GM18858 (cell line): ENCODE measurements at regions not wholly inside any gene's neighbourhood (a gene's known extent, or its start where the extent isn't known, plus 50 kb on each side); places are given as distances from the start of the nearest gene placed in this dataset.

ENCODE experiments used
- ATAC-seq: cut with Tn5 transposase; IDR thresholded peaks from one replicate; pipeline ENCODE4 v1.9.1; 2021; ENCODE audit not compliant: unreplicated experiment

DNA sequence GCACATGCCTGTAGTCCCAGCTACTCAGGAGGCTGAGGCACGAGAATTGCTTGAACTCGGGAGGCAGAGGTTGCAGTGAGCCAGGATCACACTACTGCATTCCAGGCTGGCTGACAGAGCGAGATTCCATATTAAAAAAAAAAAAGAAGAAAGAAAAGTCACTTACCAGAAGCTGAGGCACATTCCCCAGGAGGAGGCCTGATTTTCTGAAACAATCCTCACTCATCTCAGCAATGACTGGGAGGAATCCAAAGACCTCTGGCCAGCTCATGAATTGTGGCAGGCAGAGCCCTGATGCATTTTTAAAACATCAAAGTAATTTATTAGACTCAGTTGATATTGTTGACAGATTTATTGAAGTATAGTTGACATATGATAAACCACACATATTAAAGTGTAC, 206.3 kb downstream of the FOXO1 start:
- ATAC-seq, result no peak

DNA sequence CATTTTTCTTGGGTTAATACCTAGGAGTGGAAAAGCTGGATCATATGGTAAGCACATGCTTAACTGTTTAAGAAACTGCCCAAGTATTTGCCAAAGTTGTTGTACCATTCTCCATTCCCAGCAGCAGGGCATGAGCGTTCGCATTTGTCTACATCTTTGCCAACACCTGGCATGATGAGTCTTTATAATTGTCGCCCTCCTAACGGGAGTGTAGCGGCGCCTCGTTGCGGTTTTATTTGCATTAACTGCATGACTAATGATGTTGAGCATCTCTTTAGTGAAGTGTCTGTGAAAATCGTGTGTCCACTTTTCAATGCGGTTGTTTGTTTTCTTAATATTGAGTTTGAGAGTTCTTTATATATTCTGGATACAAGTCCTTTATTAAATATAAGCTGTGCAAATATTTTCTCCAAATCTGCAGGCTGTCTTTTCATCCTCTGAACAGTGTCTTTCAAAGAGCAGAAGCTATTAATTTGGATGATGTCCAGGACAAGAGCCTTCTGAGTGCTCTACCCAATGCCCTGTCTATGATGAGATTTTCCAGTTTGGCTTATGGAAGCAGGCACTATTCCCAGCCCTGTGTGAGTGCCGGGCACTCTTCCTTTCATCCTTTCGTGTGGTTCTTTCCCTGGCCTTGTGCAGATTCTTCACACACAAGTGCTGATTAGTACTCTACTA, 202.0 kb downstream of the FOXO1 start:
- no peak for ATAC-seq

DNA sequence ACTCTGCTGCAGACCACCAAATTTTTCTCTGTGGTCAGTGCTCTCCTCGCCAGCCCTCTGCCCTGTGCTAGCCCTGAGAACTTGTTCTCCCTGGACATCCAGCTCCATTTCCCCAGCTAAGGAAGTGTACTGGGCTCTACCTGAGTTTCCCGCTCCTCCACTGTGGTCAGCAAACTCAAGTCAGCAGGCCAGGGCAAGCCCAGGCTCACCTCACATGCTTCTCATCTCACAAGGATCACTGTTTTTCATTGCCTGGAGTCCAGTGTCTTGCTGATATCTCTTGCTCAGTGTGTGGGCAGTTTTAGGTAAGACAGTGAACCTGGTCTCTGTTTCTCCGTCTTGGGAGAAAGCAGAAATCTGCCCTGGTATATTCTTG, 201.4 kb downstream of the FOXO1 start:
- no peak for ATAC-seq

- ATAC-seq, result no peak
These were observed 200.2 kb downstream of the FOXO1 start for GRCh38 chr13:40466272-40466671.

- ATAC-seq, result no peak
These were observed 198.1 kb downstream of the FOXO1 start for GRCh38 chr13:40468227-40468838.

DNA sequence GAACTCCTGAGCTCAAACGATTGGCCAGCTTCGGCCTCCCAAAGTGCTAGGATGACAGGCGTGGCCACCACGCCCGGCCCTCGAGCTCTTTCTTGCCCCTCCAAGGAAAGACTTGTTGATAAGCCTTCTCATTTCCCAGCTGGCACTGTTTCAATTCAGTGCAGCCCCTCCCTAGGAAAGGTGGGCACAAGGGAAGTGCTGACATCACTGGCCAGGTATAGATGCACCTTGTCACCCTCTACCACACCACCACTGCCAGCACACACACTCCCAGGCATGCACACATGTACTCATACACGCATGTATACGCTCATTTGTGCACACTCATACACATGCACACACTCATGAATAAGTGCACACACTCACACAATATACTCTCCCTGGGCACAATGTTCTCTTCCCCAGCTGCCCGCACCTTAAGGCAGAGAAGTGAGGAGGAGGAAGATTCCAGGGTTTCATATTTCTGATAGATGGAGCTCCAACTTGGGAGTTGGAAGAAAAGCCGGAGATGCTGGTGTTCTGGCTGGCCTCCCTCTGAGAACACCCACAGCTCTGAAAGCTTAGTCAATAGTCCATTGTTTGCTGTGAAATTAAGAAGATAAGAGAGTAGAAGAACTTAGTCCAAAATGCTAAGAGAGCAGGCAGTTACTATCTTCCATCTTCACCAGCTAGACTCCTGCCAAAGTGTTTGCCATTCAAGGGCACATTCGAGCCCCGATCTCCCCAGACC, 196.7 kb downstream of the FOXO1 start:
- no peak for ATAC-seq

- no peak for ATAC-seq
These were observed 195.8 kb downstream of the FOXO1 start for GRCh38 chr13:40470660-40471059.

GRCh38 chr13:40471076-40471475, 195.4 kb downstream of the FOXO1 start:
- no peak for ATAC-seq

DNA sequence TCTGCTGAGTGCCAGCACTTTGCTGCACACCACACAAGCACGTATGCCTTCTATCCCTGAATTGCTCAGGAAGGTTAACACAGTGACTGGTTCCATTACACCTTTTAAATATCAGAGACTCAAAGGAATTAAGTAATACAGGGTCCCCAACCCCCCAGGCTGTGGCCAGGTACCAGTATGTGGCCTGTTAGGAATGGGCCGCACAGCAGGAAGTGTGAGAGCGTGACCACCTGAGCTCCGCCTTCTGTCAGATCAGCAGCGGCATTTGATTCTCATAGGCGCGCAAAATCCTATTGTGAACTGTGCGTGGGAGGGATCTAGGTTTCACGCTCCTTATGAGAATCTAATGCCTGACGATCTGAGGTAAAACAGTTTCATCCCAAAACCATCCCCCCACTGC, 194.5 kb downstream of the FOXO1 start:
- ATAC-seq, result no peak

- no peak for ATAC-seq
These were observed 193.8 kb downstream of the FOXO1 start for GRCh38 chr13:40472427-40473220.

- ATAC-seq, result no peak
These were observed 190.8 kb downstream of the FOXO1 start for GRCh38 chr13:40475617-40476016.

- ATAC-seq, result no peak
These were observed 190.1 kb downstream of the FOXO1 start for GRCh38 chr13:40476175-40476958.

DNA sequence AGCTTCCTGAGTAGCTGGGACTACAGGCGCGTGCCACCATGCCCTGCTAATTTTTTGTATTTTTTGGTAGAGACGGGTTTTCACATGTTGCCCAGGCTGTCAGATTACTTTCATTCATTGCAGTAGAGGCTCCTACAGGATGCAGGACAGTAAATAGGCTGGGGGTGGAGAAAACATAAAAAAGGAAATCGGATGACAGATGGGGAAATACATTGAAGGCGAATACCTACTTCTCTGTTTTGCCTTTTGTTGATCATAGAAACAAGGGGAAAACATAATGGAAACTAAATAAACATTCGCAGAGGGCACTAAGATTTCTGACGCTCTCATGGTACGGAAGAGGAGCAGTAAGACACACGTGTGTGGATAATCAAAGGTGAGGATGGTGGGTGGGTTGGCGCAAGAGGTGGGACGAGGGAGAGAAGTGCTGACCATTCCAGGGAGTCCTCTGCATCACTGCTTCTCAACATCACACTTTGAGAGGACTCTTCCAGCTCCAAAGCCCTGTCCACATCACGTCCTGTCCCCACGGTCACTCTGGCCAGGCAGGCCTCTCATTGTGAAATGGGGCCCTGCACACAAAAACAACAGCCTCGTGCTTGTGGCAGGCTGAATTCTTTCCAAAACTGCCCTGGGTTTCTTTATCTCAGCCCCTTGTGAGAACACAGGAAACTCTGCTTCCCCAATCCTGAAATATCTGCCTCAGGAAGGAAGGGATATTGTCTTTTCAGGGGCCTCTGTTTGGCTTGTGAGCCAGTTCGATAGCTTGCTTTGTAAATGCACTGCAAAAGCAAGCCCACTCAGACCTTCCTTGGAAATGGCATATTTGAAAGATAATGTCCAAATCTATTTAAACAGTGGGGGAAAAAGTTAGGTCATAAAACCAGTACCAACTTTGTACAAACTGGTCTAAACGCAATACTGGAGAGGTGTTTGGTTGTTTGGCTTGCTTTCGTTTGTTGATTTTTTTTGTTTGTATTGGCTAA, 188.5 kb downstream of the FOXO1 start:
- no peak for ATAC-seq

DNA sequence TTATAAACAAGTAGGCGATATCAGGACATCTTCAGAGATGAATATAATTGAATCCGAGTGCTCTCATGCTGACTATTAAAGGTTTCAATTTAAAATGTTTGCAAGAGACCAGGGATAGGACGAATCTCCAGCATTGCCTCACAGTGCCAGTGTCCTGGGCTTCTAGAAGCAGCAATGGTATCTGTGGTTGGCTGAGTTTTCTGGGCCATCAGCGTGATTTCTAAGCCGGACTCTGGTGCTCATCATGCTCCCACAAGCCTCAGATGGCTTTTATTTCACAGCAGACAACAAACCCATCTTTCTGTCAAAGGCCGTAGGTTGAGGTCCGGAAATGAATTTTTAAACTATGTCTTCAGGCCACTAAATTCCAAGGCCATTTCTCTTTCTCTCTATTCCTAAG, 187.7 kb downstream of the FOXO1 start:
- ATAC-seq, result no peak

DNA sequence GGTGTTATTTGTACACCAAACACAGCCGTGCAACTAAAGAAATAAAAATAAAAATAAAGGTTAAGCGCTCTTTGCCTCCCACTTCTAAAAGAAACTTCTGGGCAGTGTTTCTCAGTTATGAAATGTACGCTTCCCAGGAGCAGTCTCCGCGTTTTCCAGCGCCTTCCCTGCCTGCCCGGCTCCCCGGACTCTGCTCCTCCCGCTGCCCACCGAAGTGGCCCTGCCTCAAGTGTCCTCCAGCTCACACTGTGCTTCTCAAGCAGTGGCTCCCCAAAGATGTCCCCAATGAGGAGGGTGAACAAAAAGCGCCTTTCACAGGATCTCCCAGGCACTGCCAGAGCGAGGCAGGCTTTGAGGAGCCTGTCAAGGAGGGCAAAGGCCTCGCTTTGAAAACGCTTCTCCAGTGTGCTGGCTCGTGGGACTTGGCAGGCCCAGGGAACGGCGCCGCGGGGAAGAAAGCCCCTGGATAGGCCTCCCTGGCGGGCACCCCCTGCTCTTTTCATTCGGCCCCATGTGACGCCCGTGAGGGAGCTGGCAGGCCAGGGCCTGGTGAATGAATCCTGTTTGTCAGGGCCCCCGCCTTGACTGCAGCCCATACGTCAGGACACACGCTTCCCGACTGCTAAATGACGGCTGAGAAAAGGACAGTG, 187.1 kb downstream of the FOXO1 start:
- ATAC-seq, result no peak

GRCh38 chr13:40480012-40480914, 186.2 kb downstream of the FOXO1 start:
- no peak for ATAC-seq

DNA sequence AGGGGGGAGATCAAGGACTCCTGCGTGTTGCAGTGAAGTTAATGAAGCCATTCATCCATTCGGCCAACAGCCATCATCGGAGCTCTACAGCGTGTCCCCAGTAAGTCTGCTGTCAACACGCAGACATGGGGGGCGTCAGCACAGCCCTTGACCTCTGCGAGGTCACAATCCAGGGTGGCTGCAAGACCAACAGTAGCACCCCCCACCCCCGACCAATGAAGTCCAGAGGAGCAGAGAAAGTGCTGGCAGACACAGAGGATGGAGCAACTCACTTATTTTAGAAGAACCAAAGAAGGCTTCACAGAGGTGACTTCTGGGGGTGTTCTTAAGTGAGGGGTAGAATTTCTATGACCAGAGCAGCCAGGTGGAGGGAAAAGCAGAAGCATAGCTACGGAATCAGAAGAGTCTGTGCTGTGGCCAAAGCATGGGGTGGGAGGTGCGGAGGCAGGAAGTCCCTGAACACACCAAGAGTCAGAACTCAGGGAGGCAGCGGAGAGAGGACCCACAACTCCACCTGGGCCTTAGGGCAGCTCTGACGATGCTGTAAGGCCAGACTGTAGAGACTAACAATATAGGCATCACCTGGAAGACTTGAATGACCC, 185.4 kb downstream of the FOXO1 start:
- ATAC-seq, result no peak

- no peak for ATAC-seq
These were observed 182.8 kb downstream of the FOXO1 start for GRCh38 chr13:40483601-40484000.
